NCI-H187 (cell line): ENCODE measurements at regions not wholly inside any gene's neighbourhood (a gene's known extent, or its start where the extent isn't known, plus 50 kb on each side); places are given as distances from the start of the nearest gene placed in this dataset.
"Not testable (repeated sequence)": the region's sequence is repeated elsewhere in the genome, so short reads cannot be mapped to it uniquely, and the experiment has no call there.

ENCODE experiments used
- DNase-seq, 2 experiments: peaks; one replicate each; lab custom pipeline; 2025; lab: John Stamatoyannopoulos, UW

- DNase-seq = no peak
Measured at GRCh38 chr4:124426279-124426678, 286.3 kb downstream of the ANKRD50 start.

- DNase-seq = no peak
Measured at GRCh38 chr4:124427095-124427767, 285.3 kb downstream of the ANKRD50 start.

GRCh38 chr4:124428648-124429047 lies 283.9 kb downstream of the ANKRD50 start:
- DNase-seq = no peak

- no peak for DNase-seq
Measured at GRCh38 chr4:124429746-124430250, 282.7 kb downstream of the ANKRD50 start.

GRCh38 chr4:124431653-124432192 lies 280.8 kb downstream of the ANKRD50 start:
- DNase-seq = no peak

GRCh38 chr4:124432500-124432899 lies 280.0 kb downstream of the ANKRD50 start:
- DNase-seq = no peak

GRCh38 chr4:124433044-124433443 lies 279.5 kb downstream of the ANKRD50 start:
- no peak for DNase-seq

- DNase-seq = no peak
Measured at GRCh38 chr4:124433500-124433899, 279.0 kb downstream of the ANKRD50 start.

GRCh38 chr4:124435274-124435950 lies 277.1 kb downstream of the ANKRD50 start:
- DNase-seq = no peak

GRCh38 chr4:124437853-124438495 lies 274.6 kb downstream of the ANKRD50 start:
- DNase-seq = no peak

- DNase-seq = no peak
Measured at GRCh38 chr4:124445071-124445470, 267.5 kb downstream of the ANKRD50 start.

GRCh38 chr4:124449881-124450280 lies 262.7 kb downstream of the ANKRD50 start:
- no peak for DNase-seq

- DNase-seq = no peak
Measured at GRCh38 chr4:124450851-124451250, 261.7 kb downstream of the ANKRD50 start.

GRCh38 chr4:124454772-124455270 lies 257.7 kb downstream of the ANKRD50 start:
- no peak for DNase-seq

GRCh38 chr4:124455671-124456070 lies 256.9 kb downstream of the ANKRD50 start:
- no peak for DNase-seq

GRCh38 chr4:124459196-124459940 lies 253.2 kb downstream of the ANKRD50 start:
- DNase-seq = no peak

- DNase-seq = no peak
Measured at GRCh38 chr4:124459941-124460310, 252.6 kb downstream of the ANKRD50 start.

- DNase-seq = not testable (repeated sequence)
Measured at GRCh38 chr4:124461592-124461991, 250.9 kb downstream of the ANKRD50 start.

GRCh38 chr4:124462954-124463828 lies 249.3 kb downstream of the ANKRD50 start:
- no peak for DNase-seq

GRCh38 chr4:124464836-124465235 lies 247.7 kb downstream of the ANKRD50 start:
- no peak for DNase-seq

GRCh38 chr4:124468360-124468759 lies 244.2 kb downstream of the ANKRD50 start:
- no peak for DNase-seq
